ENCODE measurements at regions not wholly inside any gene's neighbourhood (a gene's known extent, or its start where the extent isn't known, plus 50 kb on each side); places are given as distances from the start of the nearest gene placed in this dataset.
"Not testable (repeated sequence)": the region's sequence is repeated elsewhere in the genome, so short reads cannot be mapped to it uniquely, and the experiment has no call there.

GRCh38 chr20:22529150-22530019, 55.0 kb downstream of the FOXA2 start:
- DNase-seq (ENCODE audit: low spot score): no peak

GRCh38 chr20:22526512-22527012, 57.8 kb downstream of the FOXA2 start:
- DNase-seq (ENCODE audit: low spot score): no peak

GRCh38 chr20:22525821-22526220, 58.6 kb downstream of the FOXA2 start:
- no peak for DNase-seq (ENCODE audit: low spot score)

- DNase-seq (ENCODE audit: low spot score): no peak
These were observed 59.1 kb downstream of the FOXA2 start for GRCh38 chr20:22525069-22525820.

- no peak for DNase-seq (ENCODE audit: low spot score)
These were observed 59.9 kb downstream of the FOXA2 start for GRCh38 chr20:22524393-22525015.

GRCh38 chr20:22523499-22524392, 60.6 kb downstream of the FOXA2 start:
- no peak for DNase-seq (ENCODE audit: low spot score)

- no peak for DNase-seq (ENCODE audit: low spot score)
These were observed 61.3 kb downstream of the FOXA2 start for GRCh38 chr20:22523128-22523498.

- no peak for DNase-seq (ENCODE audit: low spot score)
These were observed 61.7 kb downstream of the FOXA2 start for GRCh38 chr20:22522701-22523100.

- not testable (repeated sequence) for DNase-seq (ENCODE audit: low spot score)
These were observed 62.4 kb downstream of the FOXA2 start for GRCh38 chr20:22521940-22522339.

- DNase-seq (ENCODE audit: low spot score): no peak
These were observed 64.0 kb downstream of the FOXA2 start for GRCh38 chr20:22520381-22520780.

GRCh38 chr20:22515264-22515663, 69.1 kb downstream of the FOXA2 start:
- no peak for DNase-seq (ENCODE audit: low spot score)

GRCh38 chr20:22513574-22513973, 70.8 kb downstream of the FOXA2 start:
- no peak for DNase-seq (ENCODE audit: low spot score)

- DNase-seq (ENCODE audit: low spot score): no peak
These were observed 71.4 kb downstream of the FOXA2 start for GRCh38 chr20:22512911-22513489.

GRCh38 chr20:22511943-22512910, 72.1 kb downstream of the FOXA2 start:
- no peak for DNase-seq (ENCODE audit: low spot score)

- no peak for DNase-seq (ENCODE audit: low spot score)
These were observed 74.6 kb downstream of the FOXA2 start for GRCh38 chr20:22509843-22510147.

- no peak for DNase-seq (ENCODE audit: low spot score)
These were observed 75.1 kb downstream of the FOXA2 start for GRCh38 chr20:22509090-22509842.

- DNase-seq (ENCODE audit: low spot score): no peak
These were observed 75.9 kb downstream of the FOXA2 start for GRCh38 chr20:22508426-22508825.

GRCh38 chr20:22507240-22507961, 77.0 kb downstream of the FOXA2 start:
- DNase-seq (ENCODE audit: low spot score): no peak

- no peak for DNase-seq (ENCODE audit: low spot score)
These were observed 77.5 kb downstream of the FOXA2 start for GRCh38 chr20:22506827-22507226.
